CD4-positive, alpha-beta T cell (primary cell): ENCODE measurements at regions not wholly inside any gene's neighbourhood (a gene's known extent, or its start where the extent isn't known, plus 50 kb on each side); places are given as distances from the start of the nearest gene placed in this dataset.

Source experiments
- ATAC-seq: fragments of 200-7000 bp; cut with Tn5 transposase; one replicate; pipeline ENCODE4 v1.10.0; 2022; ENCODE audit warnings: mild to moderate bottlenecking; ENCODE audit not compliant: poor library complexity
- CTCF ChIA-PET: fragments of 350-600 bp; sonication (Branson Sonifier 250); formaldehyde crosslinking; loops from one replicate; lab custom pipeline; 2021; ENCODE audit warnings: antibody characterized with exemption, inconsistent platforms; lab: Charles Lee
- POLR2A ChIA-PET: fragments of 350-600 bp; sonication (Branson Sonifier 250); formaldehyde crosslinking; loops from one replicate; lab custom pipeline; 2021; ENCODE audit warnings: antibody characterized with exemption, inconsistent platforms; lab: Charles Lee
- DNase-seq, 14 experiments: peaks; one replicate each; pipeline ENCODE4 v3.0.0-alpha.2; 2013 to 2020; ENCODE audit warnings: mixed read lengths in 2 of 14
- H3K27ac ChIP-seq, 2 donors: one replicate each; pipeline versions ENCODE4 v1.5.1 to v1.7.0; 2013; ENCODE audit warnings: low read length in 2 of 2, low read depth in 1 of 2, mild to moderate bottlenecking in 1 of 2
- H3K27me3 ChIP-seq, 2 experiments: 1 replicate in 1 of 2; 2 replicates in 1 of 2; pipeline versions ENCODE4 v1.6.1 to v1.7.0; 2013; ENCODE audit warnings: low read length in 2 of 2, control low read depth in 1 of 2, mild to moderate bottlenecking in 1 of 2, moderate library complexity in 1 of 2; ENCODE audit not compliant: insufficient read depth in 2 of 2, control insufficient read depth in 1 of 2
- H3K36me3 ChIP-seq: one replicate; pipeline ENCODE4 v1.6.1; 2013; ENCODE audit warnings: low read length, control low read depth; ENCODE audit not compliant: insufficient read depth
- H3K4me1 ChIP-seq: one replicate; pipeline ENCODE4 v1.6.1; 2013; ENCODE audit warnings: low read length, control low read depth; ENCODE audit not compliant: insufficient read depth
- H3K4me3 ChIP-seq: one replicate; pipeline ENCODE4 v1.5.1; 2013; ENCODE audit warnings: mild to moderate bottlenecking, low read length, moderate library complexity
- H3K9me3 ChIP-seq, 2 experiments: 1 replicate in 1 of 2; 2 replicates in 1 of 2; pipeline versions ENCODE4 v1.6.1 to v1.7.0; 2013; ENCODE audit warnings: low read length in 2 of 2, mild to moderate bottlenecking in 2 of 2, control low read depth in 1 of 2, moderate library complexity in 1 of 2; ENCODE audit not compliant: control insufficient read depth in 1 of 2, insufficient read depth in 1 of 2
- H3K27ac Mint-ChIP-seq: one replicate; pipeline ENCODE4 v1.8.0; 2020; ENCODE audit warnings: mixed read lengths
- H3K27me3 Mint-ChIP-seq: one replicate; pipeline ENCODE4 v1.8.0; 2021; ENCODE audit warnings: mixed read lengths
- H3K36me3 Mint-ChIP-seq: one replicate; pipeline ENCODE4 v1.8.0; 2021; ENCODE audit warnings: low read depth, mixed read lengths
- H3K4me1 Mint-ChIP-seq: one replicate; pipeline ENCODE4 v1.8.0; 2021; ENCODE audit warnings: low read depth, mixed read lengths
- H3K4me3 Mint-ChIP-seq: one replicate; pipeline ENCODE4 v1.8.0; 2020; ENCODE audit warnings: mild to moderate bottlenecking, mixed read lengths
- H3K9me3 Mint-ChIP-seq: one replicate; pipeline ENCODE4 v1.8.0; 2020; ENCODE audit warnings: mixed read lengths
- intact Hi-C, 2 experiments: fragments of 100-400 bp; cut with DNase I in 1 of 2; cut with micrococcal nuclease in 1 of 2; formaldehyde crosslinking; loops; one replicate each; pipeline versions ENCODE4 v1.15.1 to v1.9.0; 2023 to 2025; cut with DNase I, micrococcal nuclease
- TF ChIP-seq, protein P1 (sequence below): fragments of 200-600 bp; IDR thresholded peaks from one replicate; pipeline ENCODE4 v1.8.0; 2022; ENCODE audit warnings: antibody characterized with exemption, mild to moderate bottlenecking

DNA sequence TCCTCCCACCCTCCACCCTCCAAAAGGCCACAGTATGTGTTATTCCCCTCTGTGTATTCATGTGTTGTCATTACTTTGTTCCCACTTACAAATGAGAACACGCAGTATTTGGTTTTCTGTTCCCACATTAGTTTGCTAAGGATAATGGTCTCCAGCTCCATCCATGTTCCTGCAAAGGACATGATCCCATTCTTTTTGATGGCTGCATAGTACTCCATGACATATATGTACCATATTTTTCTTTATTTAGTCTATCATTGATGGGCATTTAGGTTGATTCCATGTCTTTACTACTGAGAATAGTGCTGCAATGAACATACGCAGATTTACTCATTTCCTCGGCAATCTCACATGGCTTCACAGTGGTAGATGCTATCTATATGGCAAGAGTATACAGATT, 453.6 kb upstream of the CFAP20DC start:
- H3K9me3 Mint-ChIP-seq = peaks cover 6% of the 10 kb centered on the region
- intact Hi-C loops = no loop called here
- ChIA-PET CTCF (no interaction called here), POLR2A (no interaction called here)
- Histone ChIP-seq H3K27ac (no peak overlapping the region), H3K36me3 (no peaks in the 10 kb centered on the region), H3K9me3 (no peaks in the 10 kb centered on the region), H3K4me1 (no peaks in the 10 kb centered on the region), H3K4me3 (no peak overlapping the region), H3K27me3 (no peaks in the 10 kb centered on the region)
- TF ChIP-seq, protein P1, sequence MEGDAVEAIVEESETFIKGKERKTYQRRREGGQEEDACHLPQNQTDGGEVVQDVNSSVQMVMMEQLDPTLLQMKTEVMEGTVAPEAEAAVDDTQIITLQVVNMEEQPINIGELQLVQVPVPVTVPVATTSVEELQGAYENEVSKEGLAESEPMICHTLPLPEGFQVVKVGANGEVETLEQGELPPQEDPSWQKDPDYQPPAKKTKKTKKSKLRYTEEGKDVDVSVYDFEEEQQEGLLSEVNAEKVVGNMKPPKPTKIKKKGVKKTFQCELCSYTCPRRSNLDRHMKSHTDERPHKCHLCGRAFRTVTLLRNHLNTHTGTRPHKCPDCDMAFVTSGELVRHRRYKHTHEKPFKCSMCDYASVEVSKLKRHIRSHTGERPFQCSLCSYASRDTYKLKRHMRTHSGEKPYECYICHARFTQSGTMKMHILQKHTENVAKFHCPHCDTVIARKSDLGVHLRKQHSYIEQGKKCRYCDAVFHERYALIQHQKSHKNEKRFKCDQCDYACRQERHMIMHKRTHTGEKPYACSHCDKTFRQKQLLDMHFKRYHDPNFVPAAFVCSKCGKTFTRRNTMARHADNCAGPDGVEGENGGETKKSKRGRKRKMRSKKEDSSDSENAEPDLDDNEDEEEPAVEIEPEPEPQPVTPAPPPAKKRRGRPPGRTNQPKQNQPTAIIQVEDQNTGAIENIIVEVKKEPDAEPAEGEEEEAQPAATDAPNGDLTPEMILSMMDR = no peak
- no peak overlapping the region for H3K27ac Mint-ChIP-seq
- no peaks in the 10 kb centered on the region for H3K27me3 Mint-ChIP-seq
- ATAC-seq = no peak
- no peak for DNase-seq
- no peaks in the 10 kb centered on the region for H3K36me3 Mint-ChIP-seq
- peaks cover 9% of the 10 kb centered on the region for H3K4me1 Mint-ChIP-seq
- H3K4me3 Mint-ChIP-seq = no peak overlapping the region

DNA sequence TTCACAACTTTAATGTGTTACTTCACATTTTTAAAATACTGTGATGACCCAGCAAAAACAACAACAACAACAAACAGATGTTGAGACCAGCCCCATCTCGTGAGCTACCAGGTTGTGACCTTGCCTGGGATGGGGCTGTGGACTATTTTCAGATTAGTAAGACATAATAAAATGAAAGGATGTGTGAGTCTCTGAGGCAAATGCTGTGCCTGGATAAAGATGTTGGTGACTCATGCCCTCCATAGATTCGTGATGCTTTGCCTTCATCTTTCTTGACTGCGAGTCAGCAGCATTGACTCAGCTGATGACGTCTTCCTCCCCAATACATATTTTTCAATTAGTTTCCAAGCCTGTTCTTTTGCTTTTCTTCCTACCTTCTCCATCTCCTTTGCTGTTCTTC, 453.0 kb upstream of the CFAP20DC start:
- CTCF ChIA-PET = no interaction called here
- peaks cover 6% of the 10 kb centered on the region for H3K9me3 Mint-ChIP-seq
- H3K36me3 Mint-ChIP-seq = no peaks in the 10 kb centered on the region
- Histone ChIP-seq H3K36me3 (no peaks in the 10 kb centered on the region), H3K4me1 (no peaks in the 10 kb centered on the region), H3K9me3 (no peaks in the 10 kb centered on the region), H3K4me3 (no peak overlapping the region), H3K27ac (no peak overlapping the region), H3K27me3 (no peaks in the 10 kb centered on the region)
- intact Hi-C loops = no loop called here
- peaks cover 9% of the 10 kb centered on the region for H3K4me1 Mint-ChIP-seq
- H3K27ac Mint-ChIP-seq = no peak overlapping the region
- ATAC-seq (peak; percentile 57), DNase-seq (peak in 3 of 14 experiments; percentile 5 to 34 (median 19))
- TF ChIP-seq, protein P1 = no peak
- H3K4me3 Mint-ChIP-seq = no peak overlapping the region
- POLR2A ChIA-PET = no interaction called here
- H3K27me3 Mint-ChIP-seq = no peaks in the 10 kb centered on the region

DNA sequence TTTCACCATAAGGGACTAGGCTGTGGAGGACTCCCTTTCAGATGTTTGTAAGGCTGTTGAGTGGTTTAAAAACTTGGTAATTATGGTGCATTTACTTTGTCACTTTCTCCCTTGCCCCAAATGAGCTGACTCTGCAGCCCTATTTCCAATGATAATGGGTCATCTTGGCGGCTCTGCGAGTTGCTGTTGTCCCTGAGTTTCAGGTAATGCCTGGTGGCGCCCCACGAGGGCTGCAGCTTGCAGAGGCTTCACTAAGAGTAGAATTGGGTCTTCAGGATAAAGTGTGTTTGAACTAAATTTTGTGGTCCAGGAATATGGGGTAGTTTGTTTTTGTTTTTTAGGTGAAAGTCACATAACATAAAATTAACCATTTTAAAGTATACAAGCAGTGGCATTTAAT, 450.1 kb upstream of the CFAP20DC start:
- H3K36me3 Mint-ChIP-seq = no peaks in the 10 kb centered on the region
- Histone ChIP-seq H3K4me3 (no peak overlapping the region), H3K27me3 (no peaks in the 10 kb centered on the region), H3K36me3 (no peaks in the 10 kb centered on the region), H3K9me3 (no peaks in the 10 kb centered on the region), H3K27ac (no peak overlapping the region), H3K4me1 (no peaks in the 10 kb centered on the region)
- no peak overlapping the region for H3K27ac Mint-ChIP-seq
- ChIA-PET POLR2A (no interaction called here), CTCF (no interaction called here)
- DNase-seq = no peak
- intact Hi-C loops = no loop called here
- H3K9me3 Mint-ChIP-seq = peaks cover 6% of the 10 kb centered on the region
- TF ChIP-seq, protein P1 = no peak
- H3K4me3 Mint-ChIP-seq = no peak overlapping the region
- peaks cover 9% of the 10 kb centered on the region for H3K4me1 Mint-ChIP-seq
- no peak for ATAC-seq
- H3K27me3 Mint-ChIP-seq = no peaks in the 10 kb centered on the region
